22Rv1 (cell line): ENCODE measurements at regions not wholly inside any gene's neighbourhood (a gene's known extent, or its start where the extent isn't known, plus 50 kb on each side); places are given as distances from the start of the nearest gene placed in this dataset.

Experiments used
- CTCF ChIP-seq: fragments of 450-650 bp; IDR thresholded peaks from 2 replicates; pipeline ENCODE4 v1.5.1; 2017; ENCODE audit warnings: mild to moderate bottlenecking
- ZFX ChIP-seq: fragments of 450-650 bp; IDR thresholded peaks from 2 replicates; pipeline ENCODE4 v1.6.1; 2017; ENCODE audit warnings: antibody characterized with exemption, borderline replicate concordance

DNA sequence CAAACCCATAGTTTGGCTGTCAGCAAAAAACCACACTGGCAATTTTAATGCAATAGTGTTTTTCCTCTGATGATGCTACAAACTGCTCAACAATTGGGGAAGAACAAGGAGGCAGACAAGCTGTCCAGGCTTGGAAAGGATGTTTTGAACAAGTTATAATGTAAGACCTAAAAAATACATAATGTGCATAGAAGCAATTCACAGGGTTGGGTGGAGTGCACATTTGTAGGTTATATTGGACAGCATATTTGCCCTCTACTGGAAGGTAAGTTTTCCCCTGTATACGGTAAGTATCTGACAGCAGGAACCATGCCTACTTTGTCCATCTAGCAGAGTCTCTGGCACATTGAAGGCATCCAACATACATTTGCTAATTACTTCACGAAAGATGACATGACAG, 114.3 kb upstream of the PUM3 start:
- TF ChIP-seq CTCF: no peak
- no peak for TF ChIP-seq ZFX
